Vagina (tissue), 2 donors: ENCODE measurements at regions not wholly inside any gene's neighbourhood (a gene's known extent, or its start where the extent isn't known, plus 50 kb on each side); places are given as distances from the start of the nearest gene placed in this dataset.

ENCODE experiments used
- CTCF ChIP-seq, 3 experiments: fragments of 450-650 bp in 2 of 3; fragments of 200-600 bp in 1 of 3; sonication (generic) in 1 of 3; IDR thresholded peaks; one replicate each; pipeline ENCODE4 v1.5.1; 2017 to 2019; ENCODE audit warnings: antibody characterized with exemption in 3 of 3, mild to moderate bottlenecking in 2 of 3, moderate library complexity in 2 of 3
- POLR2AphosphoS5 ChIP-seq, 2 donors: sonication (generic); formaldehyde crosslinking; IDR thresholded peaks; one replicate each; pipeline ENCODE4 v1.9.0; 2017; ENCODE audit warnings: antibody characterized with exemption in 2 of 2, mild to moderate bottlenecking in 2 of 2, low read depth in 1 of 2; ENCODE audit not compliant: insufficient read depth in 1 of 2

- no peak for TF ChIP-seq CTCF (IDR thresholded peaks at IDR 0.05)
- TF ChIP-seq POLR2AphosphoS5 (IDR thresholded peaks at IDR 0.05; ENCODE audit: insufficient read depth in 1 of 2, low read depth in 1 of 2), result no peak
Observed at GRCh38 chr18:57853864-57854263, 50.7 kb upstream of the ATP8B1 start.
